Forelimb muscle (tissue), 1 donor: ENCODE measurements at regions not wholly inside any gene's neighbourhood (a gene's known extent, or its start where the extent isn't known, plus 50 kb on each side); places are given as distances from the start of the nearest gene placed in this dataset.
A peak's percentile ranks its signal among the peaks of the same experiment; 100 is the strongest.
"Not testable (repeated sequence)": the region's sequence is repeated elsewhere in the genome, so short reads cannot be mapped to it uniquely, and the experiment has no call there.

Source experiments
- DNase-seq: peaks from one replicate; pipeline ENCODE4 v3.0.0-alpha.2; 2013; ENCODE audit warnings: low read depth

DNA sequence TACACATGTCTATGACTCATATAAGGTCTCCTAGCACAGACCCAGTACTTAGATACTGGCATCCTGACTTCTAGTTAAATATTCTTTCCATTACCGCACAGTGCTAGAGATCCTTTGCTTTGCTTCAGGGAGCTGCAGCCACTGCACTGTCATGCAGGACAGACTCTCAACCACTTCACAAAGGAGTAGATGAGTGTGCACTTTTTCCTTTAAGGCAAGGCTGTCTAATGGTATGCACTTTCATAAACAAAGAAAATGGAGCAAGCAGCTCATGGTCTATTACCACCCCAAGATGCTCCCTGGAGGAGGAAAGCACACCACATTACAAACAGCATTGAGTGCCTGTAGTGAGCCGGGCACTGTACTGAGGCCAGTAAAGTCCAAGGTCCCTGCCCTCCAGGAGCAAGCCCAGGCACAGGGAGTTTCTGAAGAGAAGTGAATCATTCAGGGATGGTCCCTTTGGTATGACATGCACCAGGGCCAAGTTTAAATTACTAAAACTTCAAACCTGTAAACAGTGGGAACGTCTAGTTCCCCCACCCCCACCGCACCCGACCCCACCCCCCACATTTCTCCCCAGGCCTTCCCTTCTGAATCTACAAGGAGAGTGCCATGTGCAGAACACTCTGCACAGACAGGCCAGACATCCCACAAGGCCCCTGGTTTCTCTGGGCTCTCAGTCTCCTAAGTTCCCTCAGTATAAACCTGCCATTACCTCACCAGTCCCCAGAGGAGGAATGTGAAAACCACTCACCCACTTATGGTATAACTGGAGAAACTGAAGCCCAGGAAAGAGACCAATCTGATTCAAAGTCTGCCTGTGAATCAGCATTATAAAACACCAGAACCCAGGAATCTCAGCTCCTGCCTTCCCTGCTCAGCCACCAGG lies 107.8 kb upstream of the BCL6 start:
- no peak for DNase-seq

DNA sequence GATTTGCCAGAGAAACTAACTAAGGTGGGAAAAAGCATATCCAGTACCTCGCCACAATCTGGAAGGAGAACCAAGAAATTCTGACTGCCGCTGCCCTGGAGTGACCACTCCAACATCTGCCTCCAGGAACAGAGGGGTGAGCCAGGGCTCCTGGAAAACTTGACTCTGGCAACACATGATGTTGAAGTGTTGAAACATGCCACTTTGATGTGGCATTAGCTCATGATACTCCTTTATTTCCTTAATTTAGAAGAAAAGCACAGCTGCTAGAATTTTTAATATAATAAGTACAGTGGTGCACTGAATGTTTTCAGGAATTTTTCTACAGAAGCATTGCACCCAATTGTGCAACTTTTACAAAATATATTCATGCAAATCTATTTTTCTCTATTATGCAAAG lies 109.9 kb upstream of the BCL6 start:
- no peak for DNase-seq

DNA sequence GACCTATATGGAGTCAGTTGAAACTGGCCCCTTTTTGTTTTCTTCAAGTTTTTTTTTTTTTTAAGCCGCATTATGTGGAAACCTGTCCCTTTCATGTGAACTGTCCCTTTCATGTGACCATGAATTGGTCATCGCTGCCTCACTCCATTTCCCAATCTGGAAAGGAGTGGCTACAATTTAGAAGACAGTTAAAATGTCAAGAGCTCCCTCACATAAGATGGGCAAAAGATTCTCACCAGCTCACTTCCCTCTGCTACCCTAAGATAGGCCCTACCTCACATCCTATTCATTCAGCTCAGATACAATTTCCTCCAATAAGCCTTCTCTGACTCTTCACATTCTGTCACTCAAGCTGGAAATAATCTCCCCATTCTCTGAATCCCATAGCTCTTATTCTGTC lies 111.3 kb upstream of the BCL6 start:
- DNase-seq: no peak

DNA sequence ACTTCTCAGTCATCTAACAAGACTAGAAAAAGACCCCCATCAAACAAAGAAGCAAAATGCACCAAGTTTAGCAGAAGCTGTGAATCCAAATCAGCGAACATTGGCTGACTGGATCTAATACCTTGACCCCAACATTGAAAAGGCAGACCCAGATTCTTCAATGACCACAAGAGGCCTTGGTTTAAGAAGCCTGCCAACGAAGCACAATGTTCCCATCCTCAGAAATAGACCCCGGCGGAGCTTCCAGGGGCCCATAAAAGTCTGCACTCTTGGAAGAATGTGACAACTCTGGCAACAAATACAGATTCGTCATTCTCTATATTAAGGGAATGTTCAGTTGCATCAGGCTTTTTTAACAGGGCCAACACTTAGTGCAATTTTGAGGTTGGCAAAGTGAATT lies 112.8 kb upstream of the BCL6 start:
- peak; percentile 11 for DNase-seq

DNA sequence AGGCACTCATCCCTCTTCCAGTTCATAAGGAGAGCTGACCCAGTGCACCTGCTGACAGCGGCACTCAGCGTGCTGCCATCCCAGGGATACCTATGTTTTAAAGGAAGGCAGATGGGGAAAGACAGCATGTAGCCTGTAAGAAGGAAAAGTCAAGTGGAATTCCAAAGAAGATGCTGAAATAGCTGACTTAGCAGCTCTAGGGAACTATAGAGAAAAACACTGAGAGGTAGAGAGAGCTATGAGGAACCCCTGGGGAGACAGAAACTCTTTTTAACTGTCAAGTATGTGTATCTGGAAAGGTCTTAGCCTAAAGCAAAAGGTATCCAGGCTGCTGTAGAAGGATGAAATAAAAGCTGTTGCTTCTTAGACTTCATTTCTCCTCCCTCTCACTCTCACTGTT lies 113.4 kb upstream of the BCL6 start:
- DNase-seq: no peak

DNA sequence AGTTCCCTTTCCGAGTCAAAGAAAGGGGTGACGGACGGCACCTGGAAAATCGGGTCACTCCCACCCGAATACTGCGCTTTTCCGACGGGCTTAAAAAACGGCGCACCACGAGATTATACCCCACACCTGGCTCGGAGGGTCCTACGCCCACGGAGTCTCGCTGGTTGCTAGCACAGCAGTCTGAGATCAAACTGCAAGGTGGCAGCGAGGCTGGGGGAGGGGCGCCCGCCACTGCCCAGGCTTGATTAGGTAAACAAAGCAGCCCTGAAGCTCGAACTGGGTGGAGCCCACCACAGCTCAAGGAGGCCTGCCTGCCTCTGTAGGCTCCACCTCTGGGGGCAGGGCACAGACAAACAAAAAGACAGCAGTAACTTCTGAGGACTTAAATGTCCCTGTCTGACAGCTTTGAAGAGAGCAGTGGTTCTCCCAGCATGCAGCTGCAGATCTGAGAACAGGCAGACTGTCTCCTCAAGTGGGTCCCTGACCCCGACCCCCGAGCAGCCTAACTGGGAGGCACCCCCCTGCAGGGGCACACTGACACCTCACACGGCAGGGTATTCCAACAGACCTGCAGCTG lies 117.5 kb upstream of the BCL6 start:
- not testable (repeated sequence) for DNase-seq

DNA sequence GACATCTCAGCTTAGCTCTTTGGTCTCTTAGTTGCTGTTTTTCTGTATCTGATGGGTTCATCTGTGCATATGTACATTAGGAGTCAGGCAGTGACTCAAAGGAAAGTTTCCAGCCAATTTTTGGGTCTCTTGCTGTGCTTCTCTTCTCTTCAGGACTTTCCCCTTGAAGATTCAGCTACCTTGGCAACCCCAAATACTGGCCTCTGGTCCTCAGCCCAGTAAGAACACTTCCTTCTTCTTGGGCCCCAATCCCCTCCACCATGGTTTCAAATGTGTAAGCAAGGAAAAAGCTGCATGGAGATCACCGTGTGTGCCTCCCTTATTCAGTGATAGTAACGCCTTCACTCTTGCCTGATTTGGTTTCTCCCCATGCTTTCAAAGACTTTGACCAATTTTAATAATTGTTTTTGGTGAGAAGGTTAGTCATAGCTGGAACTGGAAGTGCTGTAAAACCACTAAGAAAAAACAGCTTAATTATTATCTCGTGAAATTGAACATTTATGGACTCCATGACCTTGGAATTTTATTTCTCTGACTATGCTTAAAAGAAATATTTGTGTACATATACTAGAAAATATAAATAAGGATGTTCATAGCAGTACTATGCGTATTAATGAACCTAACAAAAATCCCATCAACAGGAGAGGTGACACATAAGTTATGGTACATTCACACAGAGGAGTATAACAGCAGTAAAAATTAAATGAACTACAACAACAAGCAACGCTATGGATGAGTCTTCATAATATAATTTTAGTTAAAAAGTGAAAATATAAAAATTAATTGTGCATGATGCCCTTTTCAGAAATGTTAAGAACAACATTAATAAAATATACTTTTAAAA lies 125.3 kb upstream of the BCL6 start:
- DNase-seq: no peak

DNA sequence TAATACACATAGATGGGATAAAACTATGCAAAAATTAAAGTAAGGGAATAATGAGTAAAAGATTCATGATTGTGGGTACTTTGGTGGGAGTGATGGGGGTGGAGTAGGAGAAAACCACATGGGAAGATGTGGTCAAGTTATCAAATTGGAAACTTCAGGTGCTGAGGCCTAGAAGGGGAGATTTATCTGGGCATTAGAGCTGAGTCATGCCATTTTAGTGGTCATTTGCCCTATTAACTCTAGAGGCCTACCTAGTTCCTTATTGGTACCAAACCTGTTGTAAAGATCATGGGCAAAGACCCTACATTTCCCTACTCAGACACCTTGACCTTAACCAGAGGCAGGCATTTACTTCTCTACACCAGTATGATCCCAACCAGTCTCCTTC lies 125.9 kb upstream of the BCL6 start:
- no peak for DNase-seq

DNA sequence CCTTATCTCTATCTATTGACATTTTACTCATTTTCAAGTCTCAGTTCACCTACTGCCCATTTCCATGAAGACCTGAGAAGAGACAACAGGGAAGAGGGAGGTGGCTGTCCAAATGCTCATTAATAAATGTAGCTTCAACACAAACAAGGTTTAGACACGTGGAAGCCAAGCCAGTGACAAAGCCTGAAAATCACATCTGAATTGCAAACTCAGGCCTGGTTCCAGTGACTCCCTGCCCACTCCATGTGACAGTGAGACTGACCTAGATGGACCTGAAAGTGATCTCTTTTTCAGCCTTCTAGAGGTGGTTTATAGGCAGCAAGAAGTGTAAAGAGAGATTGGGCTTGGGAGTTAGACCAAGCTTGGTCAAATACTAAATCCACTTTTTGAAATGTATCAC lies 126.6 kb upstream of the BCL6 start:
- no peak for DNase-seq

DNA sequence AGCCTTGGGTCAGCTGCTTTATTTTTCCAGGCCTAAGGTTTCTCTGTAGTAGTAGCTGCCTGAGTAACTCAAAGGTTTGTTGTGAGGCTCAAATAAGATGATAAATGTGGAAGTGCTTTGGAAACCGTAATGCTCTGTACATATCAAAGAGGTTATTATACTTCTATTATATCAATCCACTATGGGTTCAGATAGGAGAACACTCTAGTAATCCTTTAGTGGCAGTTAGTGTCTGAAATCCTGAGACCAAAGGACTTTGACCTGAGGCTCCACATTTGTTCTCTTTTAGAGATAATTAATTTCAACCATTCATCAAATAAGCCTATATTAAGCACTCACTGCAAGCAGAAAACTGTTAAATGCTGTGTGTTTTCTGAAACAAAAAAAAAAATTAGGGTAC lies 128.6 kb upstream of the BCL6 start:
- no peak for DNase-seq

DNA sequence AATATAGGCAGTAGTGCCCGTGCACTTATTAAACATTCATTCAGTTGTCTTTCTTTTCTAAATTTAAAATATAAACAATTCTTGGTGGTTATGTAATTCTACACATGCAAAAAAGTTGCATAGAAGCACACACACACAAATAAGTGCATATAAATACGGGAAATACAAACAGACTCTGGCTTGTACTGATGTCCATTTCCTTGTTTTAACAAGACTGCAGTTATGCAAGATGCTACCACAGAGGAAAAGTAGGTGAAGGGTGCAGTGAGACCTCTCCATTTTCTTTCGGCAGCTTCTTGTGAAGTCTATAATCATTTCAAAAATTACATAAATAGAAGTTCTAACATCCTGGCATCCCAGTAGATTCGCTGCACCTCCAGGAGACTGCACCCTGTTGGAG lies 130.6 kb upstream of the BCL6 start:
- DNase-seq: no peak

DNA sequence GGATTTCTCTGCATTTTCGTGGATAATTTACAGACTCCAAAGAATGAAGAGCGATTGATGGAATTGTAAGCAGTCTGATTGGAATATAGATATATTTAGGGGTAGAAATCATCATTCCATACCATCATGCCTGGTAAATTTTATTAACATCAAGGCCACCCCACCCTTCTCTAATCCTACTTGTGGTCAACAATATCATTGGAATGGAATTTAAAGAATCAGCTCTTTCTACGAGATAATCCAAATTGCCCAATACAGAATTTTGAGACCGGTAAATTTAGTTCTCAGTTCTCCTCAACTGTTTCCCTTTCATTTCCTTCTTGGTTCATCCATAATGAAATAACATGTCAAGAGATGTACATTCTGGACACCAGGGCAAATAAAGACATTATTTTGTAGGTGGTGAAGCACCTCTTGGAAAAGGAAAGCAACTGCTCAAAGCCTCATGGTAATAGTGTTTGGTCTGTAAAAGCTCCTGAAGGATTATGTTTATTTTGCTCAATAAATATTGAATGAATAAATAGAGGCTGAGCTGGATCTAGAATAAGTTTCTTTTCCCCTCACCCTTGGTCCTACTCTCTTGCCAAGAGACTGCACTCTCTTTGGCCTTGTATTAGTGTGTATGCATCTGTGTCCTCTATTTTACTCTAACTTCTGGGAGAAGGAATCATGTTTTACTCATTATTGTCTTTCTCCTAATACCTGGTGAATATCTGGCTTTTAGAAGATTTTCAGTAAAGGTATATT lies 133.7 kb upstream of the BCL6 start:
- no peak for DNase-seq

DNA sequence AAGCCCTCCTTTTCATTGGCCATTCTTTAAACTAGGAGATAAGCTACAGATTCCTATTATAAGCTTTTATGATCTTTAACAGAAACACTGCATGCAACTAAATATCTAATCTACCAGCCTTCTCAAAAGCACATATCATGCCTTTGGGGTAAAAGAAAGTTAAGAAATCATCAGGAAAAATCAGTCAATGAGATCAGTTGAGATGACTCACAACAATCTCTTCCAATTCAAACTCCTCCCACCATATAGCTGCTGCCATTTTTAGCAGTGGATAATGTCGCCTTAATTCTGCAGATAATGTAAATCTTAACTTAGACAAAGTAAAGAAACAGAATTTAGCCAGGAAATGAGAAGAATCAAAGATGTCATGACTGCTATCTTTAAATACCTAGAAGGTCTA lies 135.2 kb upstream of the BCL6 start:
- no peak for DNase-seq

DNA sequence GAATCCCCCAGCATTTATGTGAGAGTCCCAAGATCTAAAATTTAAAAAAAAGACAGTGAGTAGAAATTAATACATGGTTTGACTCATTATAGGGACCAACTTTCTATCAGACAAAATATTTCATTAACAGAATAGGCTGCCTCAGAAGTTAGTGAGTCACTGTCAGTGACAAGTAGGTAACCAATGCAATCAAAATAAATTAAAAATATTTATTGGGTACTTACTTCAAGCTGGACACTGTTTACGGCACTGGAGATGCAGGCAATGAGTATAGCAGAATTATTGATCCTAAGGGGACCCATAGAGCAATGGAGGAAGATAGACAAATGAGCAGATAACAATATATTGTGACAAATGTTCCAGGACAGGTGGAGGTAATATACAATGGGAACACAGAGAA lies 135.6 kb upstream of the BCL6 start:
- no peak for DNase-seq

DNA sequence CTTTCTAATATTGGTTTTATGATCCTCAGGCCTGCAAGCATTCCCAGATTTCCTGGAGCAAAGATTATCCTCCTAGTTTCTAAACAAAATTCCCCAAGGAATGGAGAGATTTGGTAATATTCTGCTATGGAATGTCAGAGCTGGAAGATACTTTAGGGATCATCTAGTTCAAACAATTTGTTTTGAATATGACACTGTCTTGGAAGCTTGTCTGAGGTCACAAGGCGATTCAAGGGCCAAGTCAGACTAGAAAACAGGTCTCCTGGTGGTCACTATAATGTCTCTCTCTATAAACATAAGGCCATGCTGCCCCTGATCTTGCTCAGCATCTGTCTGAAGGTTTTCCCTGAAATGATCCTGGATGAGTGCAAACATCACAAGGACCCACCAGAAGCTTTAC lies 143.4 kb upstream of the BCL6 start:
- no peak for DNase-seq

DNA sequence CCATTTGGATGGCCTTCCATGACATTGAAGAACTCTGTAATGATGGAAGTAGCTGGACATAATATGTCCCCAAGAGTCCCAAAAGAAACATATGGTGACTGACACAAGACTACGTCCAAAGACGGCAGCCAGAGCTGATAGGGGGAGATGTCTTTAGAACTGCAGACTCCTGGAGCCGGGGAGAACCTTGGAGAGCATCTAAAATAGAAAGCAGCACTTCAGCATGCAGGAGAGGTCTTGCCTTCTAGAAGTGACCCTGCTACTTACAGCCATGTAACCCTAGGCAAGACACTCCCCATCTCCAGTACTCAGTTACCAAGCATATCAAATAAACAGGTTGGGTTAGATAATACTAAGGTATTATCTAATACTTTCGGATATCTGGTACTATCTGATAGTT lies 143.8 kb upstream of the BCL6 start:
- DNase-seq: no peak

DNA sequence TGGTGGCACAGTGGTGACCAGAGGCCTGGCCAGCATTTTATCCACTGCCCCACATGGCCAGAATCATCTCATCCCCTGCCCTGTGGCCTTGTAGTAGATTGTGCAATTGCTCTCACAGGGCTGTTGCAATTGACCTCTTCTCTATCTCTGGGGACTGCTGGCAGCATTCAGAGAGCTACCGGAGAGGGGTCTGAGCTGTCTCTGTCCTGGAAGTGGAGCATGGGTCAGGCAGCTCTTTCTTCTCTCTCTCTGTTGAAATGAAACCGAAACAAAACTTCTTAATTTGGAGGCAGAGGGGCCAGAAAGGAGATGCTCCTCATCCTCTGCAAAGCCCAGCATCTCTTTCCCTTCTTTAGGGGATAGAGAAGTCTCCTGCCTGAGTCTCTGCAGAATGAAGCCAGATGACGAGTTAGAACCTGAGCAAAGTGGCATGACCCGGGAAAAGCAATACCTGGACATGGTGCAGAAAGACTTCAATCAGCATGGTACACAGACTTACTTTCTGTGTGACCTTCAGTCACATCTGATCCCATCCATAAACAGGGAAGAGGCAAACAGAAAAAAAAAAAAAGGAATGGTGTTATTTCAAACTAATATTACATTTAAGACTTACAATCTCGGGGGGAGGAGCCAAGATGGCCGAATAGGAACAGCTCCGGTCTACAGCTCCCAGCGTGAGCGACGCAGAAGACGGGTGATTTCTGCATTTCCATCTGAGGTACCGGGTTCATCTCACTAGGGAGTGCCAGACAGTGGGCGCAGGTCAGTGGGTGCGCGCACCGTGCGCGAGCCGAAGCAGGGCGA lies 144.5 kb upstream of the BCL6 start:
- no peak for DNase-seq

DNA sequence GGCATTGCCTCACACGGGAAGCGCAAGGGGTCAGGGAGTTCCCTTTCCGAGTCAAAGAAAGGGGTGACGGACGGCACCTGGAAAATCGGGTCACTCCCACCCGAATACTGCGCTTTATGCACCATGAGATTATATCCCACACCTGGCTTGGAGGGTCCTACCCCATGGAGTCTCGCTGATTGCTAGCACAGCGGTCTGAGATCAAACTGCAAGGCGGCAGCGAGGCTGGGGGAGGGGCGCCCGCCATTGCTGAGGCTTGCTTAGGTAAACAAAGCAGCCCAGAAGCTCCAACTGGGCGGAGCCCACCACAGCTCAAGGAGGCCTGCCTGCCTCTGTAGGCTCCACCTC lies 145.1 kb upstream of the BCL6 start:
- DNase-seq: not testable (repeated sequence)

DNA sequence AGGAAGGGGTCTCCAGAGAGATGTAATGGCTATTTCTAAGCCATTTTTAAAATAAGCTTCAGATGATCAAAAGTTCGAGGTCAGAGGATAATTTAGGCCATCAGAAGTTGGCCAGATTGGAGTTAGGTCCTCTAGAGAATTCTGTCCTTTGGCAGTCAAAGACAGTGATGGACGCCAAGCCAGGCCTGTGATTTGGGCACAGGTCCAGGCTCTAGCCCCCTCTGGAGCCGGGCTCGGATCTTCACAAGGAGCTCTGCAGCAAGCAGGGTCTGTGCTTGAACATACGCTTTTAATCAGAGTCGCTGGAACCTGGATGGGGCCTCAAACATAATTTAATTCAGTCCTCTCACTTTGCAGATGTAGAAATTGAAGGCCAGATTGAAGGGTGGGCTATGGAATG lies 151.4 kb upstream of the BCL6 start:
- DNase-seq: peak; percentile 41

DNA sequence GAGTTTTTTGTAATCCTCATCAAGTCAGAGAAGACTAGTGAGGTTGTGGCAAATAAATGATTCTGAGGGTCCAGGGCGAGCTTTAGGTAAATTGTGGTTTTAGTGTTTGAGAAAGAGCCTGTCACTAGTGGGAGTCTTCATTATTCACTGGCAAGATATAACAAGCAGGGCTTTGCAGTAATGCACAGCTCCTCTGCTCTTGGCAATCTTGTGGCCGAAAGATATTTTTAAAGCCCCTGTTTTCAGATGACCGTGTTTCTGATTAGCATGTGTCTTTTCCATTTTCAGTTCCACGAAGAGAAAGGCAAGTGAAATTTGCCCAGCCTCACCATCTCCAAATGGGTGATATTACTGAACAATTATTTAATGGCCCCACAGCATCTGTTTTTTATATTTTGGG lies 154.0 kb upstream of the BCL6 start:
- no peak for DNase-seq
